Common myeloid progenitor, CD34-positive (primary cell): ENCODE measurements at regions not wholly inside any gene's neighbourhood (a gene's known extent, or its start where the extent isn't known, plus 50 kb on each side); places are given as distances from the start of the nearest gene placed in this dataset.

Experiments used
- CTCF ChIA-PET: fragments of 350-600 bp; sonication (Branson Sonifier 250); formaldehyde crosslinking; loops from one replicate; lab custom pipeline; 2021; ENCODE audit warnings: antibody characterized with exemption; lab: Charles Lee
- POLR2A ChIA-PET: fragments of 350-600 bp; sonication (Branson Sonifier 250); formaldehyde crosslinking; loops from one replicate; lab custom pipeline; 2021; ENCODE audit warnings: antibody characterized with exemption; lab: Charles Lee
- DNase-seq, 3 donors: peaks; one replicate each; pipeline versions ENCODE4 v3.0.0 to v3.0.0-alpha.2; 2013
- H3K27ac ChIP-seq, 2 experiments: 1 replicate in 1 of 2; 2 replicates in 1 of 2; pipeline ENCODE4 v1.7.0; 2013; ENCODE audit warnings: inconsistent platforms in 2 of 2, low read length in 2 of 2, mild to moderate bottlenecking in 2 of 2, low read depth in 1 of 2, moderate library complexity in 1 of 2; ENCODE audit not compliant: severe bottlenecking in 2 of 2, insufficient read depth in 1 of 2, poor library complexity in 1 of 2
- H3K27me3 ChIP-seq, 5 experiments: replicated peaks in 2 of 5; 1 replicate in 3 of 5; 2 replicates in 2 of 5; pipeline versions ENCODE4 v1.6.1 to v1.7.0; 2013; ENCODE audit warnings: low read length in 4 of 5, mild to moderate bottlenecking in 2 of 5, moderate library complexity in 2 of 5, inconsistent platforms in 1 of 5; ENCODE audit not compliant: insufficient read depth in 5 of 5, control insufficient read depth in 4 of 5
- H3K36me3 ChIP-seq, 4 experiments: 1 replicate in 2 of 4; 2 replicates in 2 of 4; pipeline versions ENCODE4 v1.6.1 to v1.7.0; 2013; ENCODE audit warnings: low read length in 3 of 4, control low read depth in 1 of 4, mild to moderate bottlenecking in 1 of 4; ENCODE audit not compliant: control insufficient read depth in 4 of 4, insufficient read depth in 4 of 4
- H3K4me1 ChIP-seq, 4 experiments: 1 replicate in 3 of 4; 2 replicates in 1 of 4; pipeline versions ENCODE4 v1.6.1 to v1.7.1; 2013; ENCODE audit warnings: low read length in 3 of 4, mild to moderate bottlenecking in 3 of 4, control low read depth in 1 of 4, inconsistent platforms in 1 of 4, moderate library complexity in 1 of 4; ENCODE audit not compliant: control insufficient read depth in 4 of 4, insufficient read depth in 4 of 4; ENCODE audit errors: control extremely low read depth in 1 of 4
- H3K4me3 ChIP-seq, 7 experiments: 1 replicate in 4 of 7; 2 replicates in 3 of 7; pipeline versions ENCODE4 v1.5.1 to v1.7.0; 2013; ENCODE audit warnings: mild to moderate bottlenecking in 7 of 7, low read length in 6 of 7, moderate library complexity in 6 of 7, inconsistent platforms in 2 of 7, low read depth in 2 of 7, control low read depth in 1 of 7; ENCODE audit not compliant: insufficient read depth in 4 of 7, control insufficient read depth in 1 of 7; ENCODE audit errors: extremely low read depth in 1 of 7
- H3K9me3 ChIP-seq, 5 experiments: 1 replicate in 4 of 5; 2 replicates in 1 of 5; pipeline versions ENCODE4 v1.6.1 to v1.7.1; 2013; ENCODE audit warnings: low read length in 4 of 5, mild to moderate bottlenecking in 2 of 5, inconsistent platforms in 1 of 5, low read depth in 1 of 5, moderate library complexity in 1 of 5; ENCODE audit not compliant: control insufficient read depth in 4 of 5, insufficient read depth in 2 of 5; ENCODE audit errors: control extremely low read depth in 1 of 5
- WGBS: methylation state at CpG from one replicate; pipeline ENCODE4 v1.1.5; 2013; ENCODE audit not compliant: insufficient coverage; 5-methylcytosine and 5-hydroxymethylcytosine counted together

DNA sequence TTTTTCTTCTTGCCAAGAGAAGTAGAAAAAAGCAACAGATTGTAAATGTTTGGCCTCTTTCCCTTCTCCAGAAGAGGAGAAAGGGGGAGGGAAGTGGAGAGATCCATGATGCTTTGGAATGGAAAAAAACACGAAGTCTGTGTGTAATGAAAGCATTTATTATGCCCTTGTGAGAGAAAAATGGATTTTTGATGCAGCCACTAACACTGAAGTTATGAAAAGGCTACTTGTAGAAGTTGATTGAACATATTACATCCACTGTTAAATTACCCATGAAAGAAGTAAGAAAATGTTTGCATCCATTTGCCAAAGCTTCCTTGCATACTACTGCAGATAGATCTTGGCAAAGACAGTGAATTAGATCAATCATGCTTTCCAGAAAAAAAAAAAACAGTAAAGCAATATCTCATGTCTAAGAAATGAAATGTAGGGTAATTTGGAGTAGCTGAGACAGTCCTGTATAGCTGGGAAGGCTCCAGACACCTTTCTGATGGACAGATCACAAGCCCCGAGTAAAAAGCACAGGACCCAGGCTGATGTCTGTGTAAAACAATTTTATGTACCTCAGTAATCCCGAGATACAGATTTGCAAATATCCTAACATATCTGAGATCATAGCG, 295.5 kb downstream of the PLOD2 start:
- POLR2A ChIA-PET, result no interaction called here
- CTCF ChIA-PET, result no interaction called here
- Histone ChIP-seq H3K4me1 (no peaks in the 10 kb centered on the region), H3K9me3 (no peaks in the 10 kb centered on the region), H3K27ac (no peak overlapping the region), H3K27me3 (no peaks in the 10 kb centered on the region), H3K36me3 (no peaks in the 10 kb centered on the region), H3K4me3 (no peak overlapping the region)
- DNase-seq, result no peak
- WGBS, result 60% methylated on average over 1 of the region's 4 CpGs

DNA sequence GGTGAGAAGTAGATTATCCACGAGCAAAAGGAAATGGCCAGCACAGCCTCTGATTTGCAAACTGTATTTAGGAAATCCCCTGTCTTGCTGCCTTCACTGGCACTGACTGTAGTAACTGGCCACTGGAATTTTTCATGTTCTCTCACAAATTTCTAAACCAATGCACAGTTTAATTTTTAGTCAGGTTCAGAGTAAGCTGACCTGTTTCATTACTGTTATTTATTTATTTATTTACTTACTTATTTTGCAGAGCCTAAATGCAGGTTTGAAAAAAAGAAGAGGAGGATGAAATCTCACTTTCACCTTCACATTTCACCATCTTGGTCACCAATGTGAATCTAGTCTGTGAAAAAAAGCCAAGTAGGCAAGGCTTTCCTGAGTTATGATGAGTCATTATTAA, 291.0 kb downstream of the PLOD2 start:
- no peak overlapping the region for H3K4me3 ChIP-seq
- 62% methylated on average over 1 of the region's 1 CpG for WGBS
- no peaks in the 10 kb centered on the region for H3K4me1 ChIP-seq
- no peaks in the 10 kb centered on the region for H3K36me3 ChIP-seq
- H3K9me3 ChIP-seq, result no peaks in the 10 kb centered on the region
- POLR2A ChIA-PET, result no interaction called here
- H3K27ac ChIP-seq, result no peak overlapping the region
- H3K27me3 ChIP-seq, result no peaks in the 10 kb centered on the region
- no peak for DNase-seq
- CTCF ChIA-PET, result no interaction called here

DNA sequence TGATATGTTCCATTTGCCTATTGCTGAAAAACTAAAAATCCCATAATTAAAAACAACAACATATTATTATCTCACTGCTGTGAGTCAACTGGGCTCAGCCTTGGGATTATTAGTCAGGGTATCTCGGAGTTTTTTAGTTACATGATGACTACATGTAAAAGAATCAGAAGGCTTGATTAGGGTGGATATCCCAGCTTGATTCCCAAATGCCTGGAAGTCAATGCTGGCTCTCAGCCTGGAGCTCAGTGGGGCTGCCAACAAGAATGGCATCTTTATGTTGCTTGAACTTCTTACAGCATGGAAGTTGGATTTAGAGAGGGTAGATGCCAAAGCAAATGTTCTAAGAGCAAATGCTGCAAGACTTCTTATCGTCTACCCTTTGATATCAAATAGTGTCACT, 278.5 kb downstream of the PLOD2 start:
- Histone ChIP-seq H3K4me3 (no peak overlapping the region), H3K27me3 (no peaks in the 10 kb centered on the region), H3K27ac (no peak overlapping the region), H3K36me3 (no peaks in the 10 kb centered on the region), H3K4me1 (no peaks in the 10 kb centered on the region), H3K9me3 (no peaks in the 10 kb centered on the region)
- no peak for DNase-seq
- 100% methylated on average over 1 of the region's 2 CpGs for WGBS
- ChIA-PET CTCF (no interaction called here), POLR2A (no interaction called here)

DNA sequence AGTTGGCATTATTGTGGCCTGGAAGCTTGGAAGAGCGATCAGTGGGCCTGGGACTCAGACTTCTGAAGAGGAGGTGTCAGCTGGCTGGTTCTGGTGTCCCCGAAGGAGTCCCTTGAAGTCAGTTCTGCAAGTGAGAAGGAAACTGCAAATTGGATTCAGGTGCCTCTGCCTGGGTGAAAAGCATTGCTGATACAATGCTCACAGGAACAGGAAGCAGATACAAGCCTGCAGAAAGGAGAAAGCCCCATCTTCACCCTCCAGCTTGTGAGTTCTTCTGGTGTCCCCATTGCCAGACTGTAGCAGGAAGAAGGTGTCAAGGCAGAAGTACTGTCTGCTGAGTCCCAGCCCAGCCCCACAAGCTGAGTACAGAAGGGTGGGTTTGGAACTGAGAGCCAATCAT, 271.3 kb downstream of the PLOD2 start:
- Histone ChIP-seq H3K36me3 (no peaks in the 10 kb centered on the region), H3K4me3 (no peak overlapping the region), H3K4me1 (no peaks in the 10 kb centered on the region), H3K9me3 (no peaks in the 10 kb centered on the region), H3K27me3 (no peaks in the 10 kb centered on the region), H3K27ac (no peak overlapping the region)
- ChIA-PET POLR2A (no interaction called here), CTCF (no interaction called here)
- WGBS, result 69% methylated on average over 2 of the region's 2 CpGs
- DNase-seq, result no peak

DNA sequence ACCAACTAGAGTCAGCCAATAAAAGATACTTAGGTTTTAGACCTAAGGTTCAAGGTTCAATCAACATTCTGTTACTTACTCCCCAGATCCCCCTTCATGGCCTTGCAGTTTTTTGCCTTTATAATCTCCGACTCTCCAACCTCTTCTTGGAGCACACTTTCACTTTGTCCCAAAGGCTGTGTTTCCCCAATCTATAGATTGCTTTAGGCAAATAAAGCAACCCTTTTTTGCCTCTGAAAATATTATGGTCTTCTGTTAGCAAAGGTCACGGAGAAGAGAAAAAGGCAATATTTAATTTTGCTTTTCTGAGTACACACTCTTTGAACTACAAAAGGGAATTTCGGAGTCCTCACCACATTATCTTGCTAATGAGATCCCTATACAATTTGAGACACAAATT, 268.1 kb downstream of the PLOD2 start:
- DNase-seq, result no peak
- Histone ChIP-seq H3K4me1 (no peaks in the 10 kb centered on the region), H3K4me3 (no peak overlapping the region), H3K27me3 (no peaks in the 10 kb centered on the region), H3K27ac (no peak overlapping the region), H3K36me3 (no peaks in the 10 kb centered on the region), H3K9me3 (no peaks in the 10 kb centered on the region)
- 97% methylated on average over 3 of the region's 3 CpGs for WGBS
- POLR2A ChIA-PET, result no interaction called here
- CTCF ChIA-PET, result no interaction called here

DNA sequence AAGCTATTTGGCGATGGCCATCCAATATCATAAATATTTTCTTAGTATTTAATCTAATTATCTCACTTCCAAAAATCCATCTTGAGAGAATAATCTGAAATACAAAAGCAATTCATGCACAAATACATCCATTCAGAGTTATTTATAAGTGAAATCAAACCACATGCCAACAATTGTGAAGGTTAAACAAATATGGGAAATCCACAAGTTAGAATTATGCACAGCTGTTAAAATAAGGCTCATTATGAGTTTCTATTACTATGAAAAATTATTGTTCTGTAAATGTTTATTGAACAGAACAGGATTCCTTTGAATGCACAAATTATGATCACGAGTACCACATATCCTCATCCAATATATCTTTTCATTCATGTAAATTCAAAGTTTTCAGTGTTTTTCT, 267.7 kb downstream of the PLOD2 start:
- Histone ChIP-seq H3K4me1 (no peaks in the 10 kb centered on the region), H3K9me3 (no peaks in the 10 kb centered on the region), H3K4me3 (no peak overlapping the region), H3K27me3 (no peaks in the 10 kb centered on the region), H3K36me3 (no peaks in the 10 kb centered on the region), H3K27ac (no peak overlapping the region)
- ChIA-PET POLR2A (no interaction called here), CTCF (no interaction called here)
- no CpG with 5 or more reads among the region's 2 CpGs for WGBS
- no peak for DNase-seq

DNA sequence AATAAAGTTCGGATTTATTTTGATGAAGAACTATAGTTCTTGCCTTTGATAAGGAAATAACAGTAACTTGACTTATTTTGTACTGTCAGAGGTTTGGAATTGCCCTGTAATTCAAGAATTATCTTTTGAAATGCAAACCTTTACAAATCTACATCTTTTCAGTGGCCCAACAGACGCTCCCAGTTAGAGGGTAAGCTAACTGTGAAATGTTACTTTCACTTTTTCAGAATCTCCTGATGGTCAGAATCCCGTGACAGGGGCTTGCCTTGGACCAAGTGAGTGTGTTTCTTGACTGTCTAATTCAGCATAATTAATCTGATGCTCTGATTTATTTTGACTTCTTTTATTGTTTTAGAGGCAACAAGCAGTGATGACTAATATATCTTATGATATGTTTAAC, 262.5 kb downstream of the PLOD2 start:
- Histone ChIP-seq H3K27ac (no peak overlapping the region), H3K9me3 (no peaks in the 10 kb centered on the region), H3K27me3 (no peaks in the 10 kb centered on the region), H3K4me1 (no peaks in the 10 kb centered on the region), H3K4me3 (no peak overlapping the region), H3K36me3 (no peaks in the 10 kb centered on the region)
- ChIA-PET POLR2A (no interaction called here), CTCF (no interaction called here)
- no peak for DNase-seq
- whole genome bisulfite sequencing, result 100% methylated on average over 1 of the region's 3 CpGs
